ENCODE measurements at regions not wholly inside any gene's neighbourhood (a gene's known extent, or its start where the extent isn't known, plus 50 kb on each side); places are given as distances from the start of the nearest gene placed in this dataset.

GRCh38 chr3:56977561-56977889 is 82.9 kb upstream of the SPATA12 start:
- TF ChIP-seq POLR2A (IDR thresholded peaks at IDR 0.05; ENCODE audit: low read depth, low read length) (no peak), POLR2AphosphoS5 (IDR thresholded peaks at IDR 0.05; ENCODE audit: low read depth, low read length) (no peak), TAF1 (IDR thresholded peaks at IDR 0.05; ENCODE audit: borderline replicate concordance, low read depth, low read length) (no peak)
